ENCODE measurements at regions not wholly inside any gene's neighbourhood (a gene's known extent, or its start where the extent isn't known, plus 50 kb on each side); places are given as distances from the start of the nearest gene placed in this dataset.
"Not testable (repeated sequence)": the region's sequence is repeated elsewhere in the genome, so short reads cannot be mapped to it uniquely, and the experiment has no call there.

DNA sequence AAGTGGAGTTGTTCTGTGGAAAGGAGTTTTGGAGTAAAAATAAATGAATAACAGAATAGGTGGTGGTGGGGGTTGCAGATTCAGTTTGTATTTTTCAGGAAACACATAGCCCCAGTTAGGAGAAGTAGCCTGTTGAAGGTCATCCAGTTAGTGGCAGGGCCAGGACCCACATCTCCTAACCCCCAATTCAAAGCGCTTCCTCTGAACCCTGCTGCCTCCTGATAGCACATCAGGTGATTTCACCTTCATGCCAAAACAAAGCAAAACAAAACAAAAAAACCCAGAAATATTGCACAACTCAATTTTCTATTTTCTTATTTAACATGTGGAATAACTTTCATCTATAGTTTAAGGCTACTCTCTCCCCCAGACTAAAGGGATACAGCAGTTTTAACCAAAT lies 112.3 kb upstream of the UGP2 start:
- DNase-seq (ENCODE audit: insufficient read length) (no peak), FAIRE-seq (no peak)
- TF ChIP-seq POLR2A (IDR thresholded peaks at IDR 0.05; ENCODE audit: low read depth, low read length) (no peak), TAF1 (IDR thresholded peaks at IDR 0.05; ENCODE audit: borderline replicate concordance, low read depth, low read length) (no peak), POLR2AphosphoS5 (IDR thresholded peaks at IDR 0.05; ENCODE audit: low read depth, low read length) (no peak)

DNA sequence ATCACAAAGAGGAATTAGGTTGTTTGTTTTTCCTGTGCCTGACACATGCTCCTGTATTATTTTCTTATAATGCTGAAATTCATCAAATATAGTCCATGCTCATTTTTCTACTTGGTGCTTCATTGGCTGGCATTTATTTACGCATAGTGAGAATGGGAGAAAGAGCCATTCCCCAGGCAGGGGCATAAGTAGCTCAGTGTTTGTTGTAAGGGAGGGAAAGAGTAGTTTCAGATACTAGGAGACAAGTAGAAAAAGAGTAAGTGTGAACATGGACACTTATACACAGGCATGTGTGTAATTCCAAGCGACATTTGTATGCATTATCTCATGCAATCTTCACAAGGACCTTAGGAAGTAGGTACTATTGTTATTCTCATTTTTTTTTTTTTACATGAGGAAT lies 111.9 kb upstream of the UGP2 start:
- TF ChIP-seq POLR2A (IDR thresholded peaks at IDR 0.05; ENCODE audit: low read depth, low read length) (no peak), POLR2AphosphoS5 (IDR thresholded peaks at IDR 0.05; ENCODE audit: low read depth, low read length) (no peak), TAF1 (IDR thresholded peaks at IDR 0.05; ENCODE audit: borderline replicate concordance, low read depth, low read length) (no peak)
- no peak for DNase-seq (ENCODE audit: insufficient read length)
- no peak for FAIRE-seq

DNA sequence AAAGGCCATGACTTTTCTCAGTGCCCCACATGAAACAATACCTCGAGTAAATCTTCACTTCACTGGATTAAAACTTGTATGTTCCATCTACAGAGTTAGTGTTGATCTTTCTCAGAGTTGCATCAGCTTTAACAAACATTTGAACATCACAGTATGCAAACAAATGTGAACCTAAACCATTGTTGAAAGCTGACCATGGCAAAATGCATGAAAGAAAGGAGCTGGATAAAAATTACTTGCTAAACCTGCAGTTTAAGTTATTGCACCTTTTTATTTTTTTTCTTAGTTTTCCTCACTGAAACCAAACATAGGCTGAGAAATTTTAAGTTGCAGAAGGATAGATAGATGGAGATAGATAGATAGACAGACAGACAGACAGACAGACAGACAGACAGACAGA lies 107.2 kb upstream of the UGP2 start:
- peak; percentile 24 for FAIRE-seq
- DNase-seq (ENCODE audit: insufficient read length), result no peak
- no peak for TF ChIP-seq POLR2A (IDR thresholded peaks at IDR 0.05; ENCODE audit: low read depth, low read length)
- TF ChIP-seq TAF1 (IDR thresholded peaks at IDR 0.05; ENCODE audit: borderline replicate concordance, low read depth, low read length), result no peak
- TF ChIP-seq POLR2AphosphoS5 (IDR thresholded peaks at IDR 0.05; ENCODE audit: low read depth, low read length), result no peak

DNA sequence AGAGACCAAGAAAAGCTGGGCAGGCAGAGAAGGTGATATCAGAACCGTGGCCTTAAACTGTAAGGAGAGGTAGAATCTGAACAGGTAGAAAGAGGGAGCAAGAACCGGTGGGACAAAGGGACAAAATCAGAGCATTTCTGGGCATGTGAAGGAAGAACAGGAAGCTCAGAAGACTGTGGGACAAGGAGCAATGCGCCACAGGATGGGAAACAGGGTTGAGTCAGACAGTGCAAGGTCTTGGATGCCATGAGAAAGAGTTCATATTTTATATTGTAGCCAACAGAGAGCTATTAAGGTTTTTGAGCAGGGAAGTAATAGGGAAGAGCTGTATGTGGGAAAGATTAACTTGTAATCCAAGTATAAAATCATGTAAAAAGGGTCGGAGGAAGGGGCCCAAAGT lies 106.4 kb upstream of the UGP2 start:
- FAIRE-seq, result no peak
- TF ChIP-seq POLR2A (IDR thresholded peaks at IDR 0.05; ENCODE audit: low read depth, low read length) (no peak), POLR2AphosphoS5 (IDR thresholded peaks at IDR 0.05; ENCODE audit: low read depth, low read length) (no peak), TAF1 (IDR thresholded peaks at IDR 0.05; ENCODE audit: borderline replicate concordance, low read depth, low read length) (no peak)
- DNase-seq (ENCODE audit: insufficient read length), result no peak

DNA sequence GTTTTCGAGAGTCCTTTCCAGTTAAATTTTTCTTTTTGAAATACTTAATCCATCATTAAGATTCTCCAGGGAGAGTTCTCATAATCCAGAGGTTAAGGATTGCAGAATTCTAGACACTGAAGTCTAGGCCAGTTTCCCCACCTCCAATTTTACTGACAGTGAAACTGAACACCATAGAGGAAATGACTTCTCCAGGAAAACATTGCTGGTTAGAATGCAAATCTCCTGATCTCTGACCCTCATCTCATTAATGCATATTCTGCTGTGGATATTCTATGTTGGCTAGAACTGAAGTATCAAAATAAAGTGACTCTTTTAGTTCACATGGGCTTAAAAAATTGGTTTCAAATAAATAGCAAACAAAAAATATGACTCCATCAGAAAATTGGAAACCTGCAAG lies 105.8 kb upstream of the UGP2 start:
- TF ChIP-seq TAF1 (IDR thresholded peaks at IDR 0.05; ENCODE audit: borderline replicate concordance, low read depth, low read length) (no peak), POLR2A (IDR thresholded peaks at IDR 0.05; ENCODE audit: low read depth, low read length) (no peak), POLR2AphosphoS5 (IDR thresholded peaks at IDR 0.05; ENCODE audit: low read depth, low read length) (no peak)
- DNase-seq (ENCODE audit: insufficient read length) (no peak), FAIRE-seq (no peak)

DNA sequence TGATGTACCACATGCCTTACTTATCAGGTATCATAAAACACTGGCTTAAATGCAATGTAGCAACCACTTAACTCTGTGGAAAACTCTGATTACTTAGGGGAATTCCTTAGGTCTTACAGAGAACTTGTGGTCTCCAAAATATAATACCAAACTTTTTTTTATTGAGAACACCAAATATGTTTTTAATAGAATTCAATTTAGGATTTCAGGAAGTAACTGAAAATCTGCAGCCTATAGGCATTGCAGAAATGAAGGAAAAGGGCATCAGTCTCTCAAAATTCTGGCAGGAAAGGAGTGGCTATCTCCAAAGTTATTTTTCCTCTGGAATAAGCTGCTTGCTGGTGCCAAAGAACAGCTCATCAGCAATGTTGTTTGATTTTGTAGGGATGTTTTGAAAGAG lies 105.3 kb upstream of the UGP2 start:
- no peak for DNase-seq (ENCODE audit: insufficient read length)

DNA sequence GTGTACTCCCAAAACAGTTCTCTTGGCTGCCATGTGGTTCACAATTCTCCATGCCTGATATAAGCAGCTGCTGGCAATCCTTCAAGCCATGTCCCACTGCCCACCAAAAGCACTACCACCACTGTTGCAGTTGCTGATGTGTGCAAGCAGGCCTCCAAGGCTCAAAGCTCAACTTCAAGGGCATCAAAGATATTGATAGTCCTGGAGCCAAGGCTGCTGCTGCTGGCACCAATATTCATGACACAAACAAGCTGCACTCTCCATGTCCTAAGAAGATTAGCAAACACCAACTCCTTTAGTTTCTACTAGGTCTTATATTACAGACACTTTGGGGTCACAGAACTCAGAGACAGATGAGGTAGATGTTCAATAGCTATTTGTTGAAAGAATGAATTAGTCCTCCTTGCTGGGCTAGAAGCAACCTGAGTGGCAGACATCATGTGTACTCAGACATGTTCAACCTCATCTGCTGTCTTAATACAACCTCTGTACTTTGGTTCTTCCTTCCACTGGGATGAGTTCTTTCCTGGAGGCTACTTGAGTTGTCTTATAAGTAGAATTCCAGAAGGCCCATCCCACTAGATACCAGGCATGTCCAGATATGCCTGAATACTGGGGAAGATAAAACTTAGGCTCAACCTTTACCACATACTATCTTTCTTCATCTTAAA lies 104.5 kb upstream of the UGP2 start:
- TF ChIP-seq TAF1 (IDR thresholded peaks at IDR 0.05; ENCODE audit: borderline replicate concordance, low read depth, low read length), result no peak
- FAIRE-seq, result no peak
- DNase-seq (ENCODE audit: insufficient read length), result no peak

More for the DNA sequence above, 105.3 kb upstream of the UGP2 start:
- no peak for FAIRE-seq
- TF ChIP-seq POLR2AphosphoS5 (IDR thresholded peaks at IDR 0.05; ENCODE audit: low read depth, low read length) (no peak), POLR2A (IDR thresholded peaks at IDR 0.05; ENCODE audit: low read depth, low read length) (no peak), TAF1 (IDR thresholded peaks at IDR 0.05; ENCODE audit: borderline replicate concordance, low read depth, low read length) (no peak)

DNA sequence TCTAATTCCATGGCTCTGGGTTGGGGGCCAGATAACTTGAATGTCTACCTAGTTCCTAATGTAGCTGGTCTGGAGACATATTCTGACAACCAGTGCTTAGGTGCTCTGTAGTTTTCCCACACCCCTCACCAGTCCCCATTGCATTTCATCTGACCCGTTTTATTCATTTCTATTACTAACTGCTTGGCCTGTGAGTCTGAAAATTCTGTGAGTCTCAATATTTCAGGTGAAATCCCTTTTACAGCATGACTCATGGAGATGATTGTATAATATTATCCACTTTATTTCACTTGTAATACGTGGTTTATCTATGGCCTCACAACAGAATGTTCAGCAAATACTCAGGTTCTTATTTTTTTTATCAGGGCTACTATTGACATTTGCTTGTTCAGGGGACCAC lies 103.7 kb upstream of the UGP2 start:
- DNase-seq (ENCODE audit: insufficient read length), result no peak
- no peak for FAIRE-seq
- no peak for TF ChIP-seq POLR2AphosphoS5 (IDR thresholded peaks at IDR 0.05; ENCODE audit: low read depth, low read length)
- no peak for TF ChIP-seq TAF1 (IDR thresholded peaks at IDR 0.05; ENCODE audit: borderline replicate concordance, low read depth, low read length)
- TF ChIP-seq POLR2A (IDR thresholded peaks at IDR 0.05; ENCODE audit: low read depth, low read length), result no peak

DNA sequence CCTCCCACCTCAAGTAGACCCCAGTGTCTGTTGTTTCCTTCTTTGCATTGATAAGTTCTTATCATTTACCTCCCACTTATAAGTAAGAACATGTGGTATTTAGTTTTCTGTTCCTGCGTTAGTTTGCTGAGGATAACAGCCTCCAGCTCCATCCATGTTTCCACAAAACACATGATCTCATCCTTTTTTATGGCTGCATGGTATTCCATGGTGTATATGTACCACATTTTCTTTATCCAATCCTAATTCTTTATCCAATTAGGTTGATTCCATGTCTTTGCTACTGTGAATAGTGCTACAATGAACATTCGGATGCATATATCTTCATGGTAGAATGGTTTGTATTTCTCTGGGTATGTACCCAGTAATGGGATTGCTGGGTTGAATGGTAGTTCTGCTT lies 102.5 kb upstream of the UGP2 start:
- peak; percentile 27 for FAIRE-seq
- DNase-seq (ENCODE audit: insufficient read length), result not testable (repeated sequence)

DNA sequence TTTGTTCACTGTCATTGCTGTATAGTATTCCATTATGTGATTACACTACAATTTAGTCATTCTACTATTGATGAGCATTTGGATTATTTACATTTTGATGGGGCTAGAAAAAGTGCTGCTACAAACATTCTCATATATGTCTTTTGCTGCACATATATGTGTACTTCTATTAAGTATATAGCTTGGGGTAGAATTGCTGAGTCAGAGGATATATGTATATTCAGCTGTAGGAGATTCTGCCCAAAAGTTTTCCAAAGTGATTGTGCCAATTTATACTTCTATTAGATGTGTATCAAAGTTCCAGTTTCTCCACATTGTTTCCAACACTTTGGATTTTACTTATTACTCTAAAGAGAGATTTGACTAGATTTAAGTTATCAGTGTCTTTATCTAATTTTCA lies 101.7 kb upstream of the UGP2 start:
- FAIRE-seq (no peak), DNase-seq (ENCODE audit: insufficient read length) (no peak)
- no peak for TF ChIP-seq POLR2AphosphoS5 (IDR thresholded peaks at IDR 0.05; ENCODE audit: low read depth, low read length)
- no peak for TF ChIP-seq TAF1 (IDR thresholded peaks at IDR 0.05; ENCODE audit: borderline replicate concordance, low read depth, low read length)
- TF ChIP-seq POLR2A (IDR thresholded peaks at IDR 0.05; ENCODE audit: low read depth, low read length), result no peak

DNA sequence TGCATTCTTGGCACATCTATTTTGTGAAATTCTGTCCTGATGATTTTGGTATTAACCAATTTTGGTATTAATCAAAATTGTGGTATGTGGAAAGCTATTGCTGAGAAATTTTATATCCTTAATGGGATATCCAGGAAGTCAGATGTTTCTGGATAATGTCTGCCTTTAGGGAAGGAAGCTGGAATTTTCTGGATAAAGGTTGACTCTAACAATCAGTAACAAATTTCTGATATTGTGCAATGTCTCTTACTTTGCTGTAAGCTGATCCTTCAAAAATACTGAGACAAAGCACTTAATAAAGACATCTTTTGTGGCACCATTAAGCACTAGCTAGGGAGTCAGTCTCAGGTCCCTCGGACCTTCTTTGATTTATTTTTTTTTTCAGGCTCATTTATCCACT lies 100.8 kb upstream of the UGP2 start:
- DNase-seq (ENCODE audit: insufficient read length) (no peak), FAIRE-seq (no peak)

DNA sequence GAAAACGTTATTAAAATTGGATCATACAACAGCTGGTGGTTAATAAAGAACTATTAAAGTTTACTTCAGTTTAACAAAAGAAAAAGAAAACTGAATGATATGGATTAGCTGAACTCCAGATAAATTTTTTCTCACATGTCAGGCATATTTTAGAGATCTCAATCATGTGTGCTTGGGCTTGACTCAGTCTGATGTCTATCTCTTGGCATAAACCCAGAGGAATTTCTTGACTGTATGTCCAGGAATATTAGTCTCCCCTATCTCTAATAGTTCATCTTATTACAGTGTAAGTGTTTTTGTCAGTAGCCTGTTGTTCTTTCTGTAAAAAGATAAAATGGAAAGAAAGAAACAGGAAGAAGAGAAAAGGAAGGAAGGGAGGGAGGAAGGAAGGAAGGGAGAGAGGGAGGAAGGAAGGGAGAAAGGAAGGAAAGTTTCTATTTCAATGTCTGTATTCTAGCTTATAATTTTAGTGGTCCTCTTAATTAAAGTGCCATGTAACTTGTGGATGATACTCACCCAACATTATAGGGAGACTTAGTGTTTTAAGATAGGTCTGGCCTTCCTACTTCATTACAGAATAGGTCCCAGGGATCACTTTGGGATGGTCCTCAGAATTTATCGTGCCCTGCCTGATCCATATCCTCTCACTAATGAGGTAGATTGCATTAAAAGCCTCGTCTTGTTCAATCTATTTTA lies 99.7 kb upstream of the UGP2 start:
- FAIRE-seq (no peak), DNase-seq (ENCODE audit: insufficient read length) (no peak)
- no peak for TF ChIP-seq POLR2A (IDR thresholded peaks at IDR 0.05; ENCODE audit: low read depth, low read length)
- no peak for TF ChIP-seq TAF1 (IDR thresholded peaks at IDR 0.05; ENCODE audit: borderline replicate concordance, low read depth, low read length)
- TF ChIP-seq POLR2AphosphoS5 (IDR thresholded peaks at IDR 0.05; ENCODE audit: low read depth, low read length), result no peak

More for the DNA sequence above, 100.8 kb upstream of the UGP2 start:
- TF ChIP-seq TAF1 (IDR thresholded peaks at IDR 0.05; ENCODE audit: borderline replicate concordance, low read depth, low read length) (no peak), POLR2AphosphoS5 (IDR thresholded peaks at IDR 0.05; ENCODE audit: low read depth, low read length) (no peak), POLR2A (IDR thresholded peaks at IDR 0.05; ENCODE audit: low read depth, low read length) (no peak)

Measured in GM12892 (cell line).